ENCODE measurements at regions not wholly inside any gene's neighbourhood (a gene's known extent, or its start where the extent isn't known, plus 50 kb on each side); places are given as distances from the start of the nearest gene placed in this dataset.
"Not testable (repeated sequence)": the region's sequence is repeated elsewhere in the genome, so short reads cannot be mapped to it uniquely, and the experiment has no call there.

DNA sequence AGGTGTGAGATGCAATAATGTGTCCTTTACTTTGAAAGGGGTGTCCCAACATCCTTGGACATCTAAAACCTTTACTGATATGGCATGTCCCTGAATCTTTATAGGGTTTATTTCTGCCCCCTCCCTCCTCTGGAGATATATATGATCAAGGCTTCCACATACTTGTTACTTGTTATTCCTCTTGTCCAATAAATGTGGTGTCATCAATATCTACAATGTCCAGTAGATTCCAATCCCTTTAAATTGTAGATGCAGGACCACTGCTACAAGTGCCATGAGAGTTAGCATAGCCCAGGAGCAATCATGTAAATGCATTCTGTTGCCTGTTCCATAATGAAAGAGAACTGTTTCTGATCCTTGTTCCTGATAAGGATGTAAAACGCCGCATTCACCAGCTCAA lies 479.7 kb upstream of the MEIS1 start:
- no peaks in the 10 kb centered on the region for H3K4me1 Mint-ChIP-seq
- no peaks in the 10 kb centered on the region for H3K9me3 Mint-ChIP-seq
- CTCF ChIA-PET: no interaction called here

DNA sequence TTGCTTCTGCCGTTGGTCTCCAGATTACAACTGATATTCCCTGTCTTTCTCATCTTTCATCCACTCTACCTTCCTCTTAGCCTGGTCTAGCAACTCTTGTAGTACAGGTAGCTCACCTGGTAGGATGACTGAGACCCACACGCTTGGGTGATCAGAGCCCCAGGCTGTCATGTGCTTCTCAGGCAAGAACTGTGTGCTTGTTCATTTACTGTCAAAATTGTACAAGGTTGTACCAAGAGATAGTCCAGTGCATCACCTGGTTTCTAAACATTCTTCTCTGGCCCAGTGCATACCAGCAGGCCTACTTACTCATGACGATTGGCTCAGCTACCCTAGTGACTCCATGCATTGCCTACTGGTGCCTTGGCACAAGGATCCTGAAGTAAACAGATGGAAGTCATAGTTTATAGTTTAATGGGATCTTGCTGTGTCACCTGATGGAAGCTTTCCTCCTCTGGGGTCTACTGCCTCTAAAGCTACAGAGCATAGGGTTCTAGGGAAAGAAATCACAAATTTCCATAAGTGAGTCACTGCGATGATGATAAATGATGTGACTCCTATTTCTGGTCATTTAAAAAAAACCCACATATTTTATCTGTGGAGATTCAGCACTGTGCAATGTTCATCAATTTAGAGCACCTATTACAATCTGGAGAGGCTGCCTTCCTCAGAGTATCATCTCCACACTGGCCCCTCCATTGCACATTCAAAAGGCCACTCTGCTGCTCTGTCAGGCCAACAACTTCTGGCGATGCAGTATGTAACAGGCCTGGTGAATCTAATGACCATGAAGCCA lies 481.8 kb upstream of the MEIS1 start:
- no peaks in the 10 kb centered on the region for H3K4me1 Mint-ChIP-seq
- CTCF ChIA-PET: no interaction called here
- H3K9me3 Mint-ChIP-seq: no peaks in the 10 kb centered on the region
- no peak for DNase-seq
- H3K4me3 Mint-ChIP-seq: no peak overlapping the region
- H3K27ac Mint-ChIP-seq: no peak overlapping the region
- H3K36me3 Mint-ChIP-seq: no peaks in the 10 kb centered on the region
- H3K27me3 Mint-ChIP-seq: no peaks in the 10 kb centered on the region

More for the DNA sequence above, 479.7 kb upstream of the MEIS1 start:
- Mint-ChIP-seq H3K27me3 (no peaks in the 10 kb centered on the region), H3K27ac (no peak overlapping the region), H3K4me3 (no peak overlapping the region), H3K36me3 (no peaks in the 10 kb centered on the region)
- no peak for DNase-seq

DNA sequence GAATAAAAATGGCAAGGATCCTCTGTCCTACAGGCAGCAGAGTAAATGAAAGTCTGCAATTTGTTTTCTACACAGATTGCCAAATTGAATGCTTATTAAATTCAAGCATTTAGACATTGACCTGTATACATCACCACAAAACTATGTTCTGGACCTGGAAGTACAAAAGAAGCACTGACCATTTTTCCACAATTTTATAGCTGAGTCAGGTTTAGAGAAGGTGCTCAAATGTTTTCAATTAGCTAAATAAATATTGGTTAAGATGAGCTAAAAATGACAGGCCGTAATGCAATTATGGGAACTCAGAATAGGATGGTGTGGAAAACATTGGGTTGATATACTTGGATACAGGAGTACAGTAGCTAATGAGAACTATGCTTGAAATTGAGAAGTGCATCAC lies 490.7 kb upstream of the MEIS1 start:
- DNase-seq: no peak
- H3K9me3 Mint-ChIP-seq: no peaks in the 10 kb centered on the region
- no peaks in the 10 kb centered on the region for H3K4me1 Mint-ChIP-seq
- H3K36me3 Mint-ChIP-seq: no peaks in the 10 kb centered on the region
- CTCF ChIA-PET: no interaction called here
- no peaks in the 10 kb centered on the region for H3K27me3 Mint-ChIP-seq
- no peak overlapping the region for H3K27ac Mint-ChIP-seq
- H3K4me3 Mint-ChIP-seq: no peak overlapping the region

DNA sequence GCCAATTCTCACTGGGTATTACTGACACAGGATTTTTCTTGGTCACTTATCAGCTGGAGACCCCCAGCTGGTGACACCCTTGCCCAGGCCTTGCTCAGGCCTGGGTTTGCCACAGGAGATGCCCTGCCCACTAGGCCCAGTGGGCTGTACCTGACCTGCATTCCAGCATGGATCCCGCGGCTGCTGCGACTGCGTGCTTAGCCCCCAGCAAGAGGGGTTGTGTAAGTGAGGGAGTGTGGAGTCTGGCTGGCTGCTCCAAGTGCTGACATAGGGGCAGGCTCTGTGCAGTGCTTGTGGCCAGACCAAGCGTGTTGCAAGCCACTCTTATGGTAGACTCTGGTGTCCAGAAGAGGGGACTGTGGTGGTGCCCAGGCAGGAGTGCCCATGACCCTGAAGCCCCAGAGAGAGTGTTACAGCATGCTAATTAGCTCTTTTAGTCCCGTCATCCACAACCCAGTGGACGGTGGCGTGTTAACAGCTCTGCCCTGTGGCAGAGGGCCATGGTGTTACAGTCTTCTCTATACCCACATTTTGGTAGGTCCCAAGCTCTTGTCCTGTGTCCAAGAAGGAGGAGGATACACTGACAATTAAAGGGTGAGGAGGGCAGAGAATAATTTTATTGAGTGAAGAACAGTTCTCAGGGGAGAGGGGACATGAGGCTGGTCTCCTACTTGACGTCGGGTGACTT lies 491.7 kb upstream of the MEIS1 start:
- Mint-ChIP-seq H3K27ac (no peak overlapping the region), H3K4me3 (no peak overlapping the region), H3K36me3 (no peaks in the 10 kb centered on the region), H3K27me3 (no peaks in the 10 kb centered on the region), H3K9me3 (no peaks in the 10 kb centered on the region), H3K4me1 (no peaks in the 10 kb centered on the region)
- CTCF ChIA-PET: no interaction called here
- DNase-seq: no peak

- no peak for DNase-seq
- Mint-ChIP-seq H3K27ac (no peak overlapping the region), H3K4me3 (no peak overlapping the region), H3K27me3 (no peaks in the 10 kb centered on the region), H3K4me1 (no peaks in the 10 kb centered on the region), H3K36me3 (no peaks in the 10 kb centered on the region), H3K9me3 (no peaks in the 10 kb centered on the region)
- CTCF ChIA-PET: no interaction called here
Measured at GRCh38 chr2:65940856-65941255, 494.1 kb upstream of the MEIS1 start.

DNA sequence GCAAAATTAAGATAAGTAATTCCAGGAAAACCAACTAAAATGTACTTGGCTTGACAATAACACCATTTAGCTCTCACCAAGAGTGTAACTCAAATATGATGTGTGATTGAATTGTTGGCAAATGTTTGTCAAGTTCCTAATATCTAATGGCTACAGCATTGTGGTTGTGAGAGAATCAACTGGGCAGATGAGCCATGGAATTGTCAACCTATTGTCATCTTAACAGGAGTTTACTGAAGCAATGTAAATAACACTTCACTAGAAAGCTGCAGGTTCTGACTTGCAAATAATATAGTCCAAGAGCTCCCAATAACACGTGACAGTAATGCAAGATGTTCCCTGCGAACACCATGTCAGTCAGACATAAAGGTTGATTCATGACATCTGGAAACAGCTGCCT lies 495.2 kb upstream of the MEIS1 start:
- Mint-ChIP-seq H3K36me3 (no peaks in the 10 kb centered on the region), H3K4me3 (no peak overlapping the region), H3K4me1 (no peaks in the 10 kb centered on the region), H3K9me3 (no peaks in the 10 kb centered on the region), H3K27me3 (no peaks in the 10 kb centered on the region), H3K27ac (no peak overlapping the region)
- CTCF ChIA-PET: no interaction called here
- DNase-seq: no peak

GRCh38 chr2:65937379-65938160 lies 497.4 kb upstream of the MEIS1 start:
- CTCF ChIA-PET: no interaction called here
- H3K4me1 Mint-ChIP-seq: no peaks in the 10 kb centered on the region
- no peak overlapping the region for H3K27ac Mint-ChIP-seq
- DNase-seq: no peak
- H3K27me3 Mint-ChIP-seq: no peaks in the 10 kb centered on the region
- H3K36me3 Mint-ChIP-seq: no peaks in the 10 kb centered on the region
- H3K4me3 Mint-ChIP-seq: no peak overlapping the region
- H3K9me3 Mint-ChIP-seq: no peaks in the 10 kb centered on the region

- no peaks in the 10 kb centered on the region for H3K36me3 Mint-ChIP-seq
- no peak overlapping the region for H3K4me3 Mint-ChIP-seq
- DNase-seq: no peak
- H3K4me1 Mint-ChIP-seq: no peaks in the 10 kb centered on the region
- no peak overlapping the region for H3K27ac Mint-ChIP-seq
- H3K9me3 Mint-ChIP-seq: peaks cover 2% of the 10 kb centered on the region
- CTCF ChIA-PET: no interaction called here
- H3K27me3 Mint-ChIP-seq: no peaks in the 10 kb centered on the region
Measured at GRCh38 chr2:65934992-65935629, 499.8 kb upstream of the MEIS1 start.

DNA sequence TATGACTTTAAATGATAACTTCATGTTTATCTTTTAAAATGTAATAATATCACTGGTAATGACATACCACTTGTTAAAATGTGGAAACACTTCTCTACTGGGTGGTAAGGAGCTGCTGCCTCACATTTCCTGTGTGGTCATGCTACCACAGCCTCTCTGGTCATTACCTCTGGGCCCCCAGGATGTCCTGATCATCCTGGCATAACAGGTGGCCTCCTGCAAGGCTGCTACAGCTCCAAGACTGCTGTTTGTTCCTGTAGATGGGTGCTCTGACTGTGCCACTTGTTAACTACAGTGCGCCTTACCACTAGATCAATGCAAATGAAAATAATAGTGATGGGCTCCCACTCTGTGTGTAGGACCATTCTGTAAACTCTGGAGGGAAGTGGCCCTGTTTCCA lies 500.2 kb upstream of the SPRED2 start:
- DNase-seq: no peak
- H3K4me3 Mint-ChIP-seq: no peak overlapping the region
- H3K4me1 Mint-ChIP-seq: no peaks in the 10 kb centered on the region
- H3K27ac Mint-ChIP-seq: no peak overlapping the region
- H3K27me3 Mint-ChIP-seq: no peaks in the 10 kb centered on the region
- no peaks in the 10 kb centered on the region for H3K36me3 Mint-ChIP-seq
- peaks cover 2% of the 10 kb centered on the region for H3K9me3 Mint-ChIP-seq
- CTCF ChIA-PET: no interaction called here

GRCh38 chr2:65931056-65931455 lies 498.7 kb upstream of the SPRED2 start:
- DNase-seq: no peak
- no peaks in the 10 kb centered on the region for H3K36me3 Mint-ChIP-seq
- H3K27ac Mint-ChIP-seq: no peak overlapping the region
- no peak overlapping the region for H3K4me3 Mint-ChIP-seq
- H3K27me3 Mint-ChIP-seq: no peaks in the 10 kb centered on the region
- no peaks in the 10 kb centered on the region for H3K4me1 Mint-ChIP-seq
- H3K9me3 Mint-ChIP-seq: peaks cover 2% of the 10 kb centered on the region
- CTCF ChIA-PET: no interaction called here

GRCh38 chr2:65930259-65930658 lies 497.9 kb upstream of the SPRED2 start:
- H3K9me3 Mint-ChIP-seq: peaks cover 2% of the 10 kb centered on the region
- no peak overlapping the region for H3K4me3 Mint-ChIP-seq
- CTCF ChIA-PET: no interaction called here
- H3K4me1 Mint-ChIP-seq: no peaks in the 10 kb centered on the region
- no peak for DNase-seq
- H3K27ac Mint-ChIP-seq: no peak overlapping the region
- H3K27me3 Mint-ChIP-seq: no peaks in the 10 kb centered on the region
- no peaks in the 10 kb centered on the region for H3K36me3 Mint-ChIP-seq

GRCh38 chr2:65929664-65930063 lies 497.3 kb upstream of the SPRED2 start:
- H3K36me3 Mint-ChIP-seq, H3K27ac Mint-ChIP-seq, CTCF ChIA-PET, H3K9me3 Mint-ChIP-seq, H3K27me3 Mint-ChIP-seq, H3K4me3 Mint-ChIP-seq, DNase-seq, H3K4me1 Mint-ChIP-seq: not testable (repeated sequence)

- Mint-ChIP-seq H3K4me3 (no peak overlapping the region), H3K4me1 (no peaks in the 10 kb centered on the region), H3K27me3 (no peaks in the 10 kb centered on the region), H3K36me3 (no peaks in the 10 kb centered on the region), H3K9me3 (no peaks in the 10 kb centered on the region), H3K27ac (no peak overlapping the region)
- CTCF ChIA-PET: no interaction called here
- no peak for DNase-seq
Measured at GRCh38 chr2:65922794-65923193, 490.4 kb upstream of the SPRED2 start.

- no peaks in the 10 kb centered on the region for H3K9me3 Mint-ChIP-seq
- CTCF ChIA-PET: no interaction called here
- H3K27me3 Mint-ChIP-seq: no peaks in the 10 kb centered on the region
- no peaks in the 10 kb centered on the region for H3K36me3 Mint-ChIP-seq
- no peak for DNase-seq
- H3K4me3 Mint-ChIP-seq: no peak overlapping the region
- no peaks in the 10 kb centered on the region for H3K4me1 Mint-ChIP-seq
- H3K27ac Mint-ChIP-seq: no peak overlapping the region
Measured at GRCh38 chr2:65922030-65922429, 489.6 kb upstream of the SPRED2 start.

Data from activated naive CD4-positive, alpha-beta T cell treated with anti-CD3 and anti-CD28 coated beads, Interleukin-2, amount 10 ng/mL, durations not matched to agents 7 days and 5 days (primary cell).